OCI-LY1 (cell line): ENCODE measurements at regions not wholly inside any gene's neighbourhood (a gene's known extent, or its start where the extent isn't known, plus 50 kb on each side); places are given as distances from the start of the nearest gene placed in this dataset.

Source experiments
- H2AFZ ChIP-seq: fragments of 200-600 bp; sonication (generic), shearing (Covaris generic); 2 replicates; pipeline ENCODE4 v1.6.0; 2014; ENCODE audit warnings: antibody characterized with exemption, mild to moderate bottlenecking, low read length
- H3F3A ChIP-seq: fragments of 200-600 bp; sonication (generic), shearing (Covaris generic); 2 replicates; pipeline ENCODE4 v1.6.0; 2014; ENCODE audit warnings: mild to moderate bottlenecking, antibody characterized with exemption, low read length, moderate library complexity; ENCODE audit not compliant: insufficient read depth
- H3K27ac ChIP-seq: fragments of 200-600 bp; sonication (generic); 2 replicates; pipeline ENCODE4 v1.5.1; 2014; ENCODE audit warnings: low read length, mixed run types, mild to moderate bottlenecking, low read depth; ENCODE audit not compliant: poor library complexity, severe bottlenecking
- H3K27me3 ChIP-seq: fragments of 200-600 bp; sonication (generic); 2 replicates; pipeline ENCODE4 v1.6.0; 2014; ENCODE audit warnings: antibody characterized with exemption, mild to moderate bottlenecking, low read length, moderate library complexity; ENCODE audit not compliant: insufficient read depth
- H3K36me3 ChIP-seq: fragments of 200-600 bp; sonication (generic); 2 replicates; pipeline ENCODE4 v1.6.1; 2014; ENCODE audit warnings: mild to moderate bottlenecking, antibody characterized with exemption, low read length, moderate library complexity, mixed read lengths; ENCODE audit not compliant: insufficient read depth
- H3K4me1 ChIP-seq: fragments of 200-600 bp; sonication (generic); 2 replicates; pipeline ENCODE4 v1.5.1; 2014; ENCODE audit warnings: mild to moderate bottlenecking, low read length, moderate library complexity; ENCODE audit not compliant: insufficient read depth, severe bottlenecking
- H3K4me2 ChIP-seq: fragments of 200-600 bp; sonication (generic), shearing (Covaris generic); 2 replicates; pipeline ENCODE4 v1.6.1; 2014; ENCODE audit warnings: low read length
- H3K4me3 ChIP-seq: fragments of 200-600 bp; sonication (generic); 2 replicates; pipeline ENCODE4 v1.5.1; 2014; ENCODE audit warnings: low read length, low read depth, mild to moderate bottlenecking, mixed read lengths; ENCODE audit not compliant: poor library complexity, severe bottlenecking
- H3K79me2 ChIP-seq: fragments of 200-600 bp; shearing (Covaris generic); 2 replicates; pipeline ENCODE4 v1.6.1; 2016; ENCODE audit warnings: mixed run types, low read length, mixed read lengths; ENCODE audit not compliant: insufficient read depth
- H3K9ac ChIP-seq: fragments of 200-600 bp; sonication (generic), shearing (Covaris generic); 2 replicates; pipeline ENCODE4 v1.6.1; 2014; ENCODE audit warnings: mild to moderate bottlenecking, low read length, mixed read lengths
- H3K9me2 ChIP-seq: fragments of 200-600 bp; sonication (generic), shearing (Covaris generic); 2 replicates; pipeline ENCODE4 v1.6.1; 2014; ENCODE audit warnings: low read depth, mild to moderate bottlenecking, low read length, mixed read lengths
- H3K9me3 ChIP-seq: fragments of 200-600 bp; shearing (Covaris generic); 2 replicates; pipeline ENCODE4 v1.6.1; 2014; ENCODE audit warnings: low read length, mixed read lengths
- H4K20me1 ChIP-seq: fragments of 200-600 bp; sonication (generic), shearing (Covaris generic); 2 replicates; pipeline ENCODE4 v1.6.0; 2016; ENCODE audit warnings: mild to moderate bottlenecking, low read length; ENCODE audit not compliant: insufficient read depth
- CTCF ChIP-seq: fragments of 200-600 bp; sonication (generic), shearing (Covaris generic); IDR thresholded peaks from 2 replicates; pipeline ENCODE4 v1.5.1; 2017; ENCODE audit warnings: mild to moderate bottlenecking, antibody characterized with exemption, low read length, moderate library complexity, mixed read lengths
- EZH2 ChIP-seq: fragments of 200-600 bp; sonication (generic), shearing (Covaris generic); IDR thresholded peaks from 2 replicates; pipeline ENCODE4 v1.8.0; 2017; ENCODE audit warnings: borderline replicate concordance, mixed run types, mild to moderate bottlenecking, antibody characterized with exemption, low read length, moderate library complexity, mixed read lengths

GRCh38 chrX:122591546-122591945 lies 592.5 kb upstream of the GRIA3 start:
- Histone ChIP-seq H3K4me2 (no peak overlapping the region), H3K9me2 (no peaks in the 10 kb centered on the region), H3K79me2 (no peaks in the 10 kb centered on the region), H3K9me3 (no peaks in the 10 kb centered on the region), H3K27me3 (no peaks in the 10 kb centered on the region), H3K4me3 (no peak overlapping the region), H3K27ac (no peak overlapping the region), H3K4me1 (no peaks in the 10 kb centered on the region), H3K9ac (no peak overlapping the region), H4K20me1 (no peaks in the 10 kb centered on the region), H3F3A (no peaks in the 10 kb centered on the region), H2AFZ (no peak overlapping the region), H3K36me3 (no peaks in the 10 kb centered on the region)
- no peak for TF ChIP-seq EZH2
- no peak for TF ChIP-seq CTCF

GRCh38 chrX:122596998-122597397 lies 587.1 kb upstream of the GRIA3 start:
- no peaks in the 10 kb centered on the region for H3K4me1 ChIP-seq
- H3K27ac ChIP-seq = no peak overlapping the region
- no peaks in the 10 kb centered on the region for H3K9me2 ChIP-seq
- no peaks in the 10 kb centered on the region for H3F3A ChIP-seq
- no peaks in the 10 kb centered on the region for H4K20me1 ChIP-seq
- H3K36me3 ChIP-seq = no peaks in the 10 kb centered on the region
- no peaks in the 10 kb centered on the region for H3K79me2 ChIP-seq
- no peaks in the 10 kb centered on the region for H3K9me3 ChIP-seq
- H2AFZ ChIP-seq = no peak overlapping the region
- TF ChIP-seq CTCF = no peak
- no peak for TF ChIP-seq EZH2
- no peak overlapping the region for H3K9ac ChIP-seq
- H3K27me3 ChIP-seq = no peaks in the 10 kb centered on the region
- no peak overlapping the region for H3K4me3 ChIP-seq
- no peak overlapping the region for H3K4me2 ChIP-seq

GRCh38 chrX:122622795-122623194 lies 561.3 kb upstream of the GRIA3 start:
- no peaks in the 10 kb centered on the region for H3K27me3 ChIP-seq
- no peaks in the 10 kb centered on the region for H3K9me2 ChIP-seq
- no peaks in the 10 kb centered on the region for H4K20me1 ChIP-seq
- H3K9me3 ChIP-seq = no peaks in the 10 kb centered on the region
- H3K4me1 ChIP-seq = no peaks in the 10 kb centered on the region
- no peaks in the 10 kb centered on the region for H3K79me2 ChIP-seq
- TF ChIP-seq EZH2 = no peak
- TF ChIP-seq CTCF = no peak
- no peak overlapping the region for H3K9ac ChIP-seq
- no peak overlapping the region for H3K4me3 ChIP-seq
- H3K36me3 ChIP-seq = no peaks in the 10 kb centered on the region
- no peak overlapping the region for H3K27ac ChIP-seq
- no peak overlapping the region for H2AFZ ChIP-seq
- H3K4me2 ChIP-seq = no peak overlapping the region
- H3F3A ChIP-seq = no peaks in the 10 kb centered on the region
